ENCODE measurements at regions not wholly inside any gene's neighbourhood (a gene's known extent, or its start where the extent isn't known, plus 50 kb on each side); places are given as distances from the start of the nearest gene placed in this dataset.

- DNase-seq (ENCODE audit: low read depth, low spot score) (no peak), FAIRE-seq (no peak)
- H3K4me1 ChIP-seq (ENCODE audit: control insufficient read depth, extremely low read depth, insufficient read depth, low read length) = no peaks in the 10 kb centered on the region
- no peaks in the 10 kb centered on the region for H3K27me3 ChIP-seq (ENCODE audit: control insufficient read depth in 2 of 2, insufficient read depth in 2 of 2, low read length in 2 of 2)
- no peak overlapping the region for H3K9ac ChIP-seq (replicated peaks; ENCODE audit: extremely low read depth, insufficient read depth, low read length)
- dilution Hi-C loops (cut with MboI; ENCODE audit: extremely low pct_ligation_motif_present, low sequenced_read_pairs) (no loop called here), intact Hi-C loops (cut with micrococcal nuclease) (no loop called here)
- H3K4me2 ChIP-seq (ENCODE audit: insufficient read depth, low read length) = no peak overlapping the region
- H3K36me3 ChIP-seq (ENCODE audit: control insufficient read depth in 2 of 2, extremely low read depth in 1 of 2, insufficient read depth in 2 of 2, low read length in 2 of 2) = no peaks in the 10 kb centered on the region
- no peaks in the 10 kb centered on the region for H3K9me1 ChIP-seq (replicated peaks; ENCODE audit: control insufficient read depth, extremely low read depth, insufficient read depth, low read length)
- H2AFZ ChIP-seq (ENCODE audit: low read depth, low read length) = no peak overlapping the region
- no peaks in the 10 kb centered on the region for H4K20me1 ChIP-seq (replicated peaks; ENCODE audit: control insufficient read depth, extremely low read depth, insufficient read depth, low read length)
- ChIA-PET POLR2A (no interaction called here), CTCF (no interaction called here)
- peaks cover 1% of the 10 kb centered on the region for H3K9me3 ChIP-seq (replicated peaks; ENCODE audit: control insufficient read depth, insufficient read depth, low read length)
- no peak overlapping the region for H3K4me3 ChIP-seq (replicated peaks in 1 of 3; ENCODE audit: insufficient read depth in 1 of 3, low read depth in 1 of 3, low read length in 3 of 3)
- H3K27ac ChIP-seq (ENCODE audit: insufficient read depth, low read depth, low read length) = no peak overlapping the region
- BruUV-seq (replicated peaks) = no TSS peak
- TF ChIP-seq JUN (IDR thresholded peaks at IDR 0.05; ENCODE audit: borderline replicate concordance, insufficient read depth, insufficient read length, low read depth) = no peak
- TF ChIP-seq POLR2A (IDR thresholded peaks at IDR 0.05; ENCODE audit: low read depth, low read length) = no peak
- no peak for TF ChIP-seq CTCF (IDR thresholded peaks at IDR 0.05; ENCODE audit: extremely low read depth in 1 of 2, insufficient read depth in 1 of 2, low read depth in 1 of 2, low read length in 2 of 2)
- TF ChIP-seq GATA2 (IDR thresholded peaks at IDR 0.05; ENCODE audit: insufficient read depth, insufficient read length, low read depth, low read length) = no peak
- no peak for TF ChIP-seq FOS (IDR thresholded peaks at IDR 0.05; ENCODE audit: borderline replicate concordance, insufficient read depth, low read length)
- TF ChIP-seq MYC (IDR thresholded peaks at IDR 0.05; ENCODE audit: low read depth, low read length) = no peak
- no peak for TF ChIP-seq POLR2AphosphoS5 (IDR thresholded peaks at IDR 0.05; ENCODE audit: insufficient read depth, low read depth, low read length)
- TF ChIP-seq MAX (IDR thresholded peaks at IDR 0.05; ENCODE audit: insufficient read depth, insufficient read length) = no peak
- no peak for TF ChIP-seq EZH2 (IDR thresholded peaks at IDR 0.05; ENCODE audit: borderline replicate concordance, low read depth, low read length, severe bottlenecking)
- H3K79me2 ChIP-seq (ENCODE audit: control insufficient read depth, insufficient read depth, low read length) = no peaks in the 10 kb centered on the region
These were observed 106.6 kb upstream of the NUPR2 start for GRCh38 chr7:56222866-56223265.
